Loucy (cell line): ENCODE measurements at regions not wholly inside any gene's neighbourhood (a gene's known extent, or its start where the extent isn't known, plus 50 kb on each side); places are given as distances from the start of the nearest gene placed in this dataset.

Experiments
- H2AFZ ChIP-seq: fragments of 200-600 bp; sonication (generic); 2 replicates; pipeline ENCODE4 v1.6.0; 2016; ENCODE audit warnings: antibody characterized with exemption, mild to moderate bottlenecking, low read length, moderate library complexity
- H3F3A ChIP-seq: fragments of 200-600 bp; 2 replicates; pipeline ENCODE4 v1.6.0; 2016; ENCODE audit warnings: antibody characterized with exemption, low read depth, mild to moderate bottlenecking
- H3K27me3 ChIP-seq: fragments of 200-600 bp; sonication (generic); 2 replicates; pipeline ENCODE4 v1.6.1; 2014; ENCODE audit warnings: low read length, mild to moderate bottlenecking; ENCODE audit not compliant: insufficient read depth, poor library complexity, severe bottlenecking
- H3K36me3 ChIP-seq: fragments of 200-600 bp; sonication (generic); 2 replicates; pipeline ENCODE4 v1.6.1; 2016; ENCODE audit warnings: low read length; ENCODE audit not compliant: insufficient read depth
- H3K4me1 ChIP-seq: fragments of 200-600 bp; sonication (generic); 2 replicates; pipeline ENCODE4 v1.5.1; 2014; ENCODE audit warnings: low read length, mild to moderate bottlenecking; ENCODE audit not compliant: insufficient read depth, poor library complexity, severe bottlenecking
- H3K4me2 ChIP-seq: fragments of 200-600 bp; sonication (generic); 2 replicates; pipeline ENCODE4 v1.6.0; 2014; ENCODE audit warnings: antibody characterized with exemption, low read length, low read depth, mild to moderate bottlenecking; ENCODE audit not compliant: poor library complexity, severe bottlenecking
- H3K4me3 ChIP-seq: fragments of 200-600 bp; sonication (generic); 2 replicates; pipeline ENCODE4 v1.5.1; 2014; ENCODE audit warnings: low read length, mild to moderate bottlenecking, mixed read lengths; ENCODE audit not compliant: poor library complexity, severe bottlenecking
- H3K79me2 ChIP-seq: fragments of 200-600 bp; sonication (generic); 2 replicates; pipeline ENCODE4 v1.6.1; 2014; ENCODE audit warnings: low read length; ENCODE audit not compliant: insufficient read depth
- H3K9ac ChIP-seq: fragments of 200-600 bp; sonication (generic); 2 replicates; pipeline ENCODE4 v1.6.0; 2014; ENCODE audit warnings: mild to moderate bottlenecking, low read depth, low read length, moderate library complexity; ENCODE audit not compliant: poor library complexity, severe bottlenecking
- H3K9me2 ChIP-seq: fragments of 200-600 bp; sonication (generic); replicated peaks from 2 replicates; pipeline ENCODE4 v1.6.1; 2016; ENCODE audit warnings: low read depth, low read length, mixed read lengths
- H3K9me3 ChIP-seq: fragments of 200-600 bp; sonication (generic); 2 replicates; pipeline ENCODE4 v1.6.1; 2014; ENCODE audit warnings: mild to moderate bottlenecking, antibody characterized with exemption, low read length, low read depth; ENCODE audit not compliant: insufficient read depth
- H4K20me1 ChIP-seq: fragments of 200-600 bp; sonication (generic); 2 replicates; pipeline ENCODE4 v1.6.0; 2014; ENCODE audit warnings: antibody characterized with exemption, low read length, mild to moderate bottlenecking; ENCODE audit not compliant: insufficient read depth, poor library complexity, severe bottlenecking
- CTCF ChIP-seq: fragments of 200-600 bp; sonication (generic); conservative IDR thresholded peaks from 2 replicates; pipeline ENCODE4 v1.5.1; 2014; ENCODE audit warnings: mild to moderate bottlenecking, antibody characterized with exemption, low read length
- EZH2phosphoT487 ChIP-seq: fragments of 200-600 bp; IDR thresholded peaks from 2 replicates; pipeline ENCODE4 v1.6.1; 2018; ENCODE audit warnings: antibody characterized with exemption, mild to moderate bottlenecking, moderate library complexity, borderline replicate concordance

- no peak overlapping the region for H3K4me3 ChIP-seq
- no peak overlapping the region for H2AFZ ChIP-seq
- no peak overlapping the region for H3K4me2 ChIP-seq
- no peaks in the 10 kb centered on the region for H3K27me3 ChIP-seq
- H3K4me1 ChIP-seq: no peaks in the 10 kb centered on the region
- no peaks in the 10 kb centered on the region for H3K36me3 ChIP-seq
- H3K9ac ChIP-seq: no peak overlapping the region
- H3K9me2 ChIP-seq: no peaks in the 10 kb centered on the region
- TF ChIP-seq EZH2phosphoT487 (no peak), CTCF (no peak)
- no peaks in the 10 kb centered on the region for H3F3A ChIP-seq
- no peaks in the 10 kb centered on the region for H3K9me3 ChIP-seq
- no peaks in the 10 kb centered on the region for H4K20me1 ChIP-seq
- H3K79me2 ChIP-seq: no peaks in the 10 kb centered on the region
Observed at GRCh38 chr12:130066742-130067141, 95.5 kb upstream of the FZD10 start.

GRCh38 chr12:130068741-130069140 lies 93.5 kb upstream of the FZD10 start:
- Histone ChIP-seq H3K9me3 (no peaks in the 10 kb centered on the region), H3K79me2 (no peaks in the 10 kb centered on the region), H3K9ac (no peak overlapping the region), H3K4me2 (no peak overlapping the region), H3K4me1 (no peaks in the 10 kb centered on the region), H3K9me2 (no peaks in the 10 kb centered on the region), H2AFZ (no peak overlapping the region), H3K27me3 (no peaks in the 10 kb centered on the region), H4K20me1 (no peaks in the 10 kb centered on the region), H3F3A (no peaks in the 10 kb centered on the region), H3K36me3 (no peaks in the 10 kb centered on the region), H3K4me3 (no peak overlapping the region)
- TF ChIP-seq CTCF (no peak), EZH2phosphoT487 (no peak)

GRCh38 chr12:130070126-130070611 lies 92.1 kb upstream of the FZD10 start:
- no peaks in the 10 kb centered on the region for H3K4me1 ChIP-seq
- no peaks in the 10 kb centered on the region for H4K20me1 ChIP-seq
- no peaks in the 10 kb centered on the region for H3F3A ChIP-seq
- no peaks in the 10 kb centered on the region for H3K27me3 ChIP-seq
- no peak overlapping the region for H2AFZ ChIP-seq
- H3K79me2 ChIP-seq: no peaks in the 10 kb centered on the region
- no peak overlapping the region for H3K9ac ChIP-seq
- H3K4me2 ChIP-seq: no peak overlapping the region
- TF ChIP-seq CTCF (no peak), EZH2phosphoT487 (no peak)
- H3K36me3 ChIP-seq: no peaks in the 10 kb centered on the region
- no peaks in the 10 kb centered on the region for H3K9me3 ChIP-seq
- no peaks in the 10 kb centered on the region for H3K9me2 ChIP-seq
- H3K4me3 ChIP-seq: no peak overlapping the region
